ENCODE measurements at regions not wholly inside any gene's neighbourhood (a gene's known extent, or its start where the extent isn't known, plus 50 kb on each side); places are given as distances from the start of the nearest gene placed in this dataset.
"Not testable (repeated sequence)": the region's sequence is repeated elsewhere in the genome, so short reads cannot be mapped to it uniquely, and the experiment has no call there.

- in situ Hi-C loops (cut with HindIII; ENCODE audit: low sequenced_read_pairs): no loop called here
Observed at GRCh38 chr7:69076566-69076965, 521.7 kb upstream of the AUTS2 start.

DNA sequence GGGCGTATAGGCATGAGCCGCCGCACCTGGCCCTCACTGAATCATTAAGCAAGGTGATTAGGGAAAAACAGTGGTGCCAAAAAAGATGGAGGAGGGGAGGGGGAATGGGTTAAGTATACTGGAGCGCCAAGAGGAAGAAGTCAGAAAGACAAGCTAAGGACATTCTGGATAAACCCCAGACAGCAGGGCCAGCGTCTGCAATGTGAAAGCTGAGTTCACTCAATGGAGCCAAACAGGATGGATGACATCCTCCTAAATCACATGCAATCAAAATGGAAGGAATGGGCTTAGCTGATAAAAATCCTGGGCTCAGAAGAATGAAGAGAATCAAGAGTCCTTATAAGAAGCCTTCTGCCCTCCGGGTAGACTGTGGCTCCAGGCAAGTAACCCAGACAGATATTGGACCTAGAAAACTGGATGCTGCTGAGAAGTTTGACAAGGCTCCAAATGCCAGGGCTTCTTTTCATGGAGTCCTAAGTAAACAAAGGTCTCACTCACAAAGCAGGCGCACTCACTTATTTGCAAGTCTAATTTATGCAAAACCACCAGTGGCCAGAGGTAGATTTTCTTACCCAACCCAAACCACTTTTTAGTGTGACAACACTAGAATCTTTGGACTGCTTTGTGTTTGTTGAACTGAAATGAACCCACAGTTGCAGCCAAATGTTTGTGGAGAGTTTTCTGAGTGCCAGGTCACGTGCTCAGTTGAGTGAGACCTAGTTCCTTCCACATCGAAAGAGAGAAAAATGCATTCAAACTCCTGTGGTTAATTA, 519.1 kb upstream of the AUTS2 start:
- in situ Hi-C loops (cut with HindIII; ENCODE audit: low sequenced_read_pairs): no loop called here

GRCh38 chr7:69087281-69087680, 511.0 kb upstream of the AUTS2 start:
- in situ Hi-C loops (cut with HindIII; ENCODE audit: low sequenced_read_pairs): not testable (repeated sequence)

- in situ Hi-C loops (cut with HindIII; ENCODE audit: low sequenced_read_pairs): no loop called here
Observed at GRCh38 chr7:69088185-69088584, 510.1 kb upstream of the AUTS2 start.

GRCh38 chr7:69090936-69091335, 507.3 kb upstream of the AUTS2 start:
- in situ Hi-C loops (cut with HindIII; ENCODE audit: low sequenced_read_pairs): no loop called here

- in situ Hi-C loops (cut with HindIII; ENCODE audit: low sequenced_read_pairs): no loop called here
Observed at GRCh38 chr7:69091521-69091920, 506.8 kb upstream of the AUTS2 start.

GRCh38 chr7:69095127-69095526, 503.1 kb upstream of the AUTS2 start:
- in situ Hi-C loops (cut with HindIII; ENCODE audit: low sequenced_read_pairs): no loop called here

GRCh38 chr7:69095649-69096048, 502.6 kb upstream of the AUTS2 start:
- in situ Hi-C loops (cut with HindIII; ENCODE audit: low sequenced_read_pairs): no loop called here

GRCh38 chr7:69104023-69104422, 494.3 kb upstream of the AUTS2 start:
- in situ Hi-C loops (cut with HindIII; ENCODE audit: low sequenced_read_pairs): no loop called here

GRCh38 chr7:69105092-69105491, 493.2 kb upstream of the AUTS2 start:
- in situ Hi-C loops (cut with HindIII; ENCODE audit: low sequenced_read_pairs): no loop called here

GRCh38 chr7:69105981-69106380, 492.3 kb upstream of the AUTS2 start:
- in situ Hi-C loops (cut with HindIII; ENCODE audit: low sequenced_read_pairs): no loop called here

- in situ Hi-C loops (cut with HindIII; ENCODE audit: low sequenced_read_pairs): not testable (repeated sequence)
Observed at GRCh38 chr7:69106449-69106848, 491.8 kb upstream of the AUTS2 start.

GRCh38 chr7:69106946-69107345, 491.3 kb upstream of the AUTS2 start:
- in situ Hi-C loops (cut with HindIII; ENCODE audit: low sequenced_read_pairs): not testable (repeated sequence)

DNA sequence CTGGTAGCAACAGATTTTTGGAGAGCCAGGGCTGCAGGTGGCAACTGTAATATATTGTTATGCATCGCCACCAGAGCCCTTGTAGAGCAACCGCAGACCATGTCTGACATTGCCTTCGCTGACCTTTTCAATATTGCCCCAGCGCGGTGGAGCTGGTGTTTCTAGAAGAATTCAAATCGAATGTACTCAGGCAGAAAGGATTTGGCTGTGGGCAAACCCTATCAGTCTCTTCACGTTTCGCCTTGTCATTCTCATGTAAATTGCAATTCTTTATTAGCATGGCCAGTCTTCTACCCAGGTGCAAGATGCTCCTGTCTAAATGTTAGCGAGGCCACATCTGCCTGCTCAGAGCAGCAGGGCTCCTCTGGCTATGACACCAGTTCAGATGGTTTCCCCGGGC, 490.2 kb upstream of the AUTS2 start:
- in situ Hi-C loops (cut with HindIII; ENCODE audit: low sequenced_read_pairs): no loop called here

DNA sequence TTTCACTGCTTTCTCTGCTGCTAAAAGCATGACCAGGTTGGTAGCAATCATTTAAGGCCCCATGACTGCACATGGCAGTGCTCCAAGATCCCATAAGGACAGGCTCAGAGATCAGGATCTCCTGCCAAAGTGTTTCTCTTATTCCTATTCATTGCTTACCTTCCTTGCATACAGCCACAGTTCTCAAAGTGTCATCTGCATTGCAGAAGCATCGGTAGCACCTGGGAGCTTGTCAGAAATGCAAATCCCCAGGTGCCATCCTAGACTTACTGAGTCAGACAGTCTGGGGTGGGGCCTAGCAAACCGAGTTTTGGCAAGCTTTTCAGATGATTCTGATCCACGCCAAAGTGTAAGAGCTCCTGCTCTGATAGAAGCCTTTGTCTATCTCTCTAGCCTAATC, 489.0 kb upstream of the AUTS2 start:
- in situ Hi-C loops (cut with HindIII; ENCODE audit: low sequenced_read_pairs): no loop called here

GRCh38 chr7:69109879-69110278, 488.4 kb upstream of the AUTS2 start:
- in situ Hi-C loops (cut with HindIII; ENCODE audit: low sequenced_read_pairs): no loop called here

- in situ Hi-C loops (cut with HindIII; ENCODE audit: low sequenced_read_pairs): no loop called here
Observed at GRCh38 chr7:69110450-69111050, 487.7 kb upstream of the AUTS2 start.

GRCh38 chr7:69114374-69114773, 483.9 kb upstream of the AUTS2 start:
- in situ Hi-C loops (cut with HindIII; ENCODE audit: low sequenced_read_pairs): no loop called here

GRCh38 chr7:69115788-69116187, 482.5 kb upstream of the AUTS2 start:
- in situ Hi-C loops (cut with HindIII; ENCODE audit: low sequenced_read_pairs): no loop called here

- in situ Hi-C loops (cut with HindIII; ENCODE audit: low sequenced_read_pairs): not testable (repeated sequence)
Observed at GRCh38 chr7:69116196-69116595, 482.1 kb upstream of the AUTS2 start.

- in situ Hi-C loops (cut with HindIII; ENCODE audit: low sequenced_read_pairs): no loop called here
Observed at GRCh38 chr7:69122953-69123352, 475.3 kb upstream of the AUTS2 start.

DNA sequence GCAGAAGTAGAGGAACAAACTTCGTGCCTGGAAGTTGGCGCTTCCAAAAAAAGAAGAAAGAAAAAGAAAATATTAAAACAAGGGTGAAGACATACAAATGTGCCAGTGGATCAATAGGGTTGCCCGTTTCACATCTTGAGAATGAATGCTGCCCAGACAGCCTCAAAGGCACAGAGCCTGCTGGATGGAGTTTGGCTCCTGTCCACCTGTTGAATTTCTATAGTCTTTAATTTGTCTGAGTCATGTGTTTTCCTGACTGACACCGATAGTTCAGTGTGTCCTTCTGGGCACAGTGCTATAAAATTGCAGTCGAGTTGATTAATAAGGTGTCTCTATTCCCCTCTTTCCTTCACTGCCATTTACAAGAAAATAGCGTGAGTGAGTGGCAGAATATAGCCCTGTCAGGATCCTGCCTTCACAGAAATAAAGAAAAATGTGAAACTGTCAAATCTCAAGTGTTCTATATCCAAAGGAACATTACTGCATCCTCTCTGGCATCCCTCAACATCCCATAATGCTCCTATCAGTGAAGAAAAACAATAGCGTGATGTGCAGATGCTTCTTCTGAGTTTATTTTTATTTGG, 471.3 kb upstream of the AUTS2 start:
- in situ Hi-C loops (cut with HindIII; ENCODE audit: low sequenced_read_pairs): no loop called here

Measured in DLD1 (cell line).